IMR-90 (cell line): ENCODE measurements at regions not wholly inside any gene's neighbourhood (a gene's known extent, or its start where the extent isn't known, plus 50 kb on each side); places are given as distances from the start of the nearest gene placed in this dataset.

Experiments used
- ATAC-seq: fragments of 200-7000 bp; cut with Tn5 transposase; 2 replicates; pipeline ENCODE4 v1.9.1; 2020; ENCODE audit warnings: low read depth, mild to moderate bottlenecking, moderate library complexity
- BruUV-seq: library from RNA; stranded (reverse); fragments of 400-500 nt; replicated peaks from 2 replicates; lab custom pipeline; 2021; lab: Mats Ljungman, UMichigan
- CTCF ChIA-PET: fragments of 300-600 bp; formaldehyde crosslinking; extraction: SDS; loops from one replicate; lab custom pipeline; 2021; ENCODE audit warnings: antibody characterized with exemption; lab: Yijun Ruan, JAX
- POLR2A ChIA-PET: fragments of 300-600 bp; sonication (Branson Sonifier 250); formaldehyde crosslinking; loops from one replicate; lab custom pipeline; 2022; ENCODE audit warnings: antibody characterized with exemption; ENCODE audit not compliant: unreplicated experiment; lab: Charles Lee
- DNase-seq: peaks from one replicate; pipeline ENCODE4 v3.0.0; 2013
- H2AFZ ChIP-seq: replicated peaks from 2 replicates; pipeline ENCODE3; 2013; ENCODE audit warnings: low read length, mild to moderate bottlenecking; ENCODE audit not compliant: poor library complexity
- H2AK5ac ChIP-seq: 2 replicates; pipeline ENCODE4 v1.6.1; 2013; ENCODE audit warnings: low read depth, low read length, inconsistent platforms
- H2AK9ac ChIP-seq: replicated peaks from 2 replicates; pipeline ENCODE3; 2013; ENCODE audit warnings: mild to moderate bottlenecking, low read depth, low read length, moderate library complexity; ENCODE audit not compliant: poor library complexity
- H2BK120ac ChIP-seq: 2 replicates; pipeline ENCODE4 v1.6.1; 2013; ENCODE audit warnings: low read depth, low read length, inconsistent platforms
- H2BK15ac ChIP-seq: 3 replicates; pipeline ENCODE4 v1.6.1; 2013; ENCODE audit warnings: low read depth, low read length, inconsistent platforms
- H2BK20ac ChIP-seq: 2 replicates; pipeline ENCODE4 v1.6.1; 2013; ENCODE audit warnings: low read depth, mild to moderate bottlenecking, inconsistent platforms, low read length, moderate library complexity
- H2BK5ac ChIP-seq: 2 replicates; pipeline ENCODE4 v1.6.1; 2013; ENCODE audit warnings: mild to moderate bottlenecking, low read depth, low read length, inconsistent platforms; ENCODE audit not compliant: poor library complexity, severe bottlenecking
- H3K14ac ChIP-seq: replicated peaks from 2 replicates; pipeline ENCODE4 v1.6.1; 2013; ENCODE audit warnings: low read depth, low read length, inconsistent platforms
- H3K18ac ChIP-seq: 2 replicates; pipeline ENCODE4 v1.6.1; 2013; ENCODE audit warnings: low read depth, low read length, control low read depth
- H3K23ac ChIP-seq: 2 replicates; pipeline ENCODE4 v1.6.1; 2013; ENCODE audit warnings: low read depth, low read length, inconsistent platforms
- H3K27ac ChIP-seq: 2 replicates; pipeline ENCODE4 v1.5.1; 2013; ENCODE audit warnings: mild to moderate bottlenecking, control low read depth, low read length; ENCODE audit not compliant: insufficient read depth
- H3K27me3 ChIP-seq: 2 replicates; pipeline ENCODE4 v1.6.1; 2013; ENCODE audit warnings: low read length; ENCODE audit not compliant: control insufficient read depth, insufficient read depth
- H3K36me3 ChIP-seq: 2 replicates; pipeline ENCODE4 v1.6.1; 2013; ENCODE audit warnings: low read length, mixed read lengths; ENCODE audit not compliant: control insufficient read depth, insufficient read depth
- H3K4ac ChIP-seq: 2 replicates; pipeline ENCODE4 v1.6.1; 2013; ENCODE audit warnings: low read depth, low read length, inconsistent platforms
- H3K4me1 ChIP-seq: 2 replicates; pipeline ENCODE4 v1.6.1; 2013; ENCODE audit warnings: low read length, mixed read lengths; ENCODE audit not compliant: control insufficient read depth, insufficient read depth
- H3K4me2 ChIP-seq: 2 replicates; pipeline ENCODE4 v1.6.1; 2013; ENCODE audit warnings: low read depth, mild to moderate bottlenecking, control low read depth, low read length, moderate library complexity
- H3K4me3 ChIP-seq: 2 replicates; pipeline ENCODE4 v1.5.1; 2013; ENCODE audit warnings: low read depth, mild to moderate bottlenecking, control low read depth, low read length, moderate library complexity; ENCODE audit not compliant: insufficient read depth
- H3K56ac ChIP-seq: 2 replicates; pipeline ENCODE4 v1.6.1; 2013; ENCODE audit warnings: low read length, inconsistent platforms; ENCODE audit not compliant: insufficient read depth; ENCODE audit errors: extremely low read depth
- H3K79me1 ChIP-seq, 2 experiments: 2 replicates each; pipeline ENCODE4 v1.6.1; 2013; ENCODE audit warnings: low read length in 2 of 2, inconsistent platforms in 1 of 2, low read depth in 1 of 2
- H3K9ac ChIP-seq: 2 replicates; pipeline ENCODE4 v1.6.1; 2013; ENCODE audit warnings: low read depth, low read length, control low read depth
- H3K9me1 ChIP-seq: 2 replicates; pipeline ENCODE4 v1.6.1; 2013; ENCODE audit warnings: low read length, inconsistent platforms; ENCODE audit not compliant: insufficient read depth
- H3K9me3 ChIP-seq: 2 replicates; pipeline ENCODE4 v1.6.1; 2013; ENCODE audit warnings: low read length; ENCODE audit not compliant: control insufficient read depth, insufficient read depth
- H4K20me1 ChIP-seq: 2 replicates; pipeline ENCODE4 v1.6.1; 2013; ENCODE audit warnings: low read length, inconsistent platforms; ENCODE audit not compliant: insufficient read depth
- H4K5ac ChIP-seq: 2 replicates; pipeline ENCODE4 v1.6.1; 2013; ENCODE audit warnings: mild to moderate bottlenecking, low read depth, low read length, control low read depth
- H4K8ac ChIP-seq, 2 experiments: 2 replicates each; pipeline ENCODE4 v1.6.1; 2013; ENCODE audit warnings: low read depth in 2 of 2, low read length in 2 of 2, control low read depth in 1 of 2, inconsistent platforms in 1 of 2
- H4K91ac ChIP-seq: 2 replicates; pipeline ENCODE4 v1.6.1; 2013; ENCODE audit warnings: low read depth, low read length, inconsistent platforms; ENCODE audit not compliant: insufficient read depth
- CHD1 ChIP-seq: IDR thresholded peaks from 2 replicates; pipeline ENCODE4 v1.6.1; 2012; ENCODE audit warnings: low read depth, low read length, improper control_type of control experiment
- FOS ChIP-seq: fragments of 150-350 bp; IDR thresholded peaks from 2 replicates; pipeline ENCODE4 v1.6.1; 2016; ENCODE audit warnings: low read depth, low read length
- NFE2L2 ChIP-seq: fragments of 150-350 bp; IDR thresholded peaks from 2 replicates; pipeline ENCODE4 v1.6.1; 2016; ENCODE audit warnings: low read depth, mild to moderate bottlenecking, low read length
- RAD21 ChIP-seq: IDR thresholded peaks from 2 replicates; pipeline ENCODE4 v1.6.1; 2012; ENCODE audit warnings: low read length, improper control_type of control experiment
- RFX5 ChIP-seq: IDR thresholded peaks from 2 replicates; pipeline ENCODE4 v1.8.0; 2012; ENCODE audit warnings: low read depth, mild to moderate bottlenecking, low read length, moderate library complexity
- WGBS, 2 experiments: methylation state at CpG; one replicate each; pipeline versions ENCODE4 v1.1.5 to v1.1.7; 2013; ENCODE audit warnings: missing lambda C conversion rate in 2 of 2; ENCODE audit not compliant: insufficient read length in 1 of 2; ENCODE audit errors: extremely low coverage in 2 of 2; 5-methylcytosine and 5-hydroxymethylcytosine counted together
- dilution Hi-C: fragments of 300-500 bp; cut with HindIII; formaldehyde crosslinking; loops from one replicate; pipeline ENCODE4 v1.14.3; 2018; ENCODE audit warnings: low sequenced_read_pairs; ENCODE audit not compliant: unreplicated experiment
- in situ Hi-C: fragments of 300-500 bp; cut with MboI; formaldehyde crosslinking; loops from 3 replicates; pipeline ENCODE4 v1.14.3; 2019; ENCODE audit warnings: low sequenced_read_pairs, inconsistent platforms, mixed read lengths
- intact Hi-C: fragments of 100-400 bp; cut with micrococcal nuclease; formaldehyde crosslinking; loops from 2 replicates; pipeline ENCODE4 v1.10.0; 2022
- TF ChIP-seq, protein P1 (sequence below): fragments of 150-350 bp; IDR thresholded peaks from 2 replicates; pipeline ENCODE4 v1.6.1; 2016; ENCODE audit warnings: low read depth, mild to moderate bottlenecking, low read length, moderate library complexity, borderline replicate concordance

DNA sequence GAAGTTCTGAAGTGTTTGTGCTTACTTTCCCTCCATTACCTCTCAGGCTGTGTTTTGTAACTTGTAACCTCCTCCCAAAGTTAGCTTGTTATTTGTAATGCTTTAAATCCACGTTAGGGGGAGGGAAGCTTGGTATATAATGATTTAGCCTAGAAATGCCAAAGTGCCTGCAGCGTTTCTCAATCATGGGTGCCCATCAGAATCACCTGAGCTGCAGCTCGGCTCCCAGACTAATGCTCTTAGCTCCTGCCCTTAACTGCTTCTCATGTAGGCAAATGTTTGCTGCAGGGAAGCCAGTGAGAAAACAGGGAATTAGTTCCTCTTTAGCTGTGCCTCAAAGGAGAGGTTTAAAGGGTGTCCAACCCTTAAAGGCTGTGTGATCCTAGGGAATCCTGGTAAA, 219.2 kb upstream of the NAALADL2 start:
- Histone ChIP-seq H2AK9ac (no peak overlapping the region), H2BK5ac (no peak overlapping the region), H3K23ac (no peak overlapping the region), H3K18ac (no peak overlapping the region), H2BK20ac (no peak overlapping the region), H4K5ac (no peak overlapping the region), H3K4me2 (no peak overlapping the region), H3K9ac (no peak overlapping the region), H3K27me3 (no peaks in the 10 kb centered on the region), H3K9me1 (no peaks in the 10 kb centered on the region; the same call in 1 of the 2 replicates), H2AK5ac (no peak overlapping the region), H3K36me3 (no peaks in the 10 kb centered on the region), H4K20me1 (no peaks in the 10 kb centered on the region), H3K14ac (no peak overlapping the region), H2BK15ac (no peak overlapping the region), H4K8ac (no peak overlapping the region), H3K9me3 (no peaks in the 10 kb centered on the region), H3K79me1 (no peaks in the 10 kb centered on the region), H3K56ac (no peak overlapping the region), H3K27ac (no peak overlapping the region), H2BK120ac (no peak overlapping the region), H3K4ac (no peak overlapping the region), H3K4me1 (no peaks in the 10 kb centered on the region), H3K4me3 (no peak overlapping the region), H4K91ac (no peak overlapping the region), H2AFZ (no peak overlapping the region)
- TF ChIP-seq, protein P1, sequence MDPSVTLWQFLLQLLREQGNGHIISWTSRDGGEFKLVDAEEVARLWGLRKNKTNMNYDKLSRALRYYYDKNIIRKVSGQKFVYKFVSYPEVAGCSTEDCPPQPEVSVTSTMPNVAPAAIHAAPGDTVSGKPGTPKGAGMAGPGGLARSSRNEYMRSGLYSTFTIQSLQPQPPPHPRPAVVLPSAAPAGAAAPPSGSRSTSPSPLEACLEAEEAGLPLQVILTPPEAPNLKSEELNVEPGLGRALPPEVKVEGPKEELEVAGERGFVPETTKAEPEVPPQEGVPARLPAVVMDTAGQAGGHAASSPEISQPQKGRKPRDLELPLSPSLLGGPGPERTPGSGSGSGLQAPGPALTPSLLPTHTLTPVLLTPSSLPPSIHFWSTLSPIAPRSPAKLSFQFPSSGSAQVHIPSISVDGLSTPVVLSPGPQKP, result no peak
- TF ChIP-seq FOS (no peak), RFX5 (no peak), NFE2L2 (no peak), RAD21 (no peak), CHD1 (no peak)
- POLR2A ChIA-PET, result no interaction called here
- ATAC-seq (no peak), DNase-seq (no peak)
- no CpG with 5 or more reads among the region's 3 CpGs for WGBS, 2 experiments
- CTCF ChIA-PET, result interaction anchor here (1.1 kb wide), 1 partner anchor 10 kb away, joined by 3 read pairs; no protein-coding TSS in a partner anchor
- no TSS peak for BruUV-seq
- dilution Hi-C loops (no loop called here), intact Hi-C loops (no loop called here), in situ Hi-C loops (no loop called here)
